Prostate gland (tissue), 2 donors: ENCODE measurements at regions not wholly inside any gene's neighbourhood (a gene's known extent, or its start where the extent isn't known, plus 50 kb on each side); places are given as distances from the start of the nearest gene placed in this dataset.

Experiments
- DNase-seq: peaks from one replicate; pipeline ENCODE4 v3.0.0-alpha.2; 2019; ENCODE audit warnings: low spot score
- H3K27ac ChIP-seq, 2 donors: fragments of 200-600 bp; sonication (generic); 2 replicates each; pipeline ENCODE4 v1.5.1; 2017 to 2019
- H3K27me3 ChIP-seq: fragments of 200-600 bp; sonication (generic); replicated peaks from 2 replicates; pipeline ENCODE4 v1.5.1; 2019; ENCODE audit not compliant: insufficient read depth
- H3K36me3 ChIP-seq, 2 donors: fragments of 200-600 bp; sonication (generic); 1 replicate in 1 of 2; 2 replicates in 1 of 2; pipeline versions ENCODE4 v1.5.1 to v1.8.1; 2017 to 2019
- H3K4me1 ChIP-seq: fragments of 200-600 bp; sonication (generic); replicated peaks from 2 replicates; pipeline ENCODE4 v1.5.1; 2019
- H3K4me3 ChIP-seq, 2 donors: fragments of 200-600 bp; sonication (generic); 2 replicates each; pipeline ENCODE4 v1.5.1; 2017 to 2019
- H3K9me3 ChIP-seq: fragments of 200-600 bp; sonication (generic); 2 replicates; pipeline ENCODE4 v1.5.1; 2017
- CTCF ChIP-seq, 4 experiments: fragments of 200-600 bp in 2 of 4; fragments of 450-650 bp in 2 of 4; sonication (generic) in 2 of 4; IDR thresholded peaks; 1 replicate in 3 of 4; 2 replicates in 1 of 4; pipeline ENCODE4 v1.5.1; 2016 to 2019; ENCODE audit warnings: antibody characterized with exemption in 4 of 4, mild to moderate bottlenecking in 2 of 4, moderate library complexity in 2 of 4
- POLR2A ChIP-seq: fragments of 450-650 bp; IDR thresholded peaks from one replicate; pipeline ENCODE4 v1.6.1; 2016; ENCODE audit warnings: antibody characterized with exemption, mild to moderate bottlenecking
- POLR2AphosphoS5 ChIP-seq: sonication (generic); formaldehyde crosslinking; IDR thresholded peaks from one replicate; pipeline ENCODE4 v1.6.1; 2017; ENCODE audit warnings: antibody characterized with exemption
- WGBS: methylation state at CpG from one replicate; pipeline ENCODE4 v1.1.5; 2018; 5-methylcytosine and 5-hydroxymethylcytosine counted together
- intact Hi-C: fragments of 100-400 bp; cut with DNase I; formaldehyde crosslinking; loops from one replicate; pipeline ENCODE4 v1.14.2; 2022

DNA sequence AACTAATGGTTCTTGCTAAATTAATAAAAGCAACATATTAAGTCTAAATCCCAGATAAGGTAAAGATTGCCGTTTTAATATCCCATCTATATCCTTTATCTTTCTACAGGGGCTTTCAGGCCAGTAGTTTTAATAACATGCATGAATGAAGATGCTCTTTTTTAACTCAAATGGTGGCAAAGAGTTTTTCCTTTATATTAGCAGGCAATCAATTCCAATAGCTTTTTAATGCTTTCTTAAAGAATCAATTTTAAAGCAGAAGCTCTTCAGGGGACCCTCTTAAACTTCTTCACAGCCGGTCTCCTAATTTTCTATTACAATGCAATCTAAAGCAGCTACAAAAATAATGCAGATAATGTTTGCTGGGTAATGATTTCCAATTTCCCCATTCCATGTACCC is 107.8 kb upstream of the HS3ST5 start:
- Histone ChIP-seq H3K4me3 (no peak overlapping the region), H3K9me3 (no peaks in the 10 kb centered on the region), H3K36me3 (no peaks in the 10 kb centered on the region), H3K27ac (no peak overlapping the region), H3K4me1 (no peaks in the 10 kb centered on the region), H3K27me3 (peaks cover under 1% of the 10 kb centered on the region)
- no peak for DNase-seq
- intact Hi-C loops, result no loop called here
- TF ChIP-seq CTCF (IDR thresholded peaks at IDR 0.05), result no peak
- TF ChIP-seq POLR2A, result no peak
- no peak for TF ChIP-seq POLR2AphosphoS5
- WGBS, result 84% methylated on average over 2 of the region's 2 CpGs

- intact Hi-C loops, result no loop called here
- Histone ChIP-seq H3K9me3 (no peaks in the 10 kb centered on the region), H3K4me1 (no peaks in the 10 kb centered on the region), H3K27me3 (no peaks in the 10 kb centered on the region), H3K27ac (no peak overlapping the region), H3K4me3 (no peak overlapping the region), H3K36me3 (no peaks in the 10 kb centered on the region)
- no peak for DNase-seq
- TF ChIP-seq CTCF (IDR thresholded peaks at IDR 0.05) (no peak), POLR2AphosphoS5 (no peak), POLR2A (no peak)
Measured at GRCh38 chr6:114449659-114450058, 106.8 kb upstream of the HS3ST5 start.

DNA sequence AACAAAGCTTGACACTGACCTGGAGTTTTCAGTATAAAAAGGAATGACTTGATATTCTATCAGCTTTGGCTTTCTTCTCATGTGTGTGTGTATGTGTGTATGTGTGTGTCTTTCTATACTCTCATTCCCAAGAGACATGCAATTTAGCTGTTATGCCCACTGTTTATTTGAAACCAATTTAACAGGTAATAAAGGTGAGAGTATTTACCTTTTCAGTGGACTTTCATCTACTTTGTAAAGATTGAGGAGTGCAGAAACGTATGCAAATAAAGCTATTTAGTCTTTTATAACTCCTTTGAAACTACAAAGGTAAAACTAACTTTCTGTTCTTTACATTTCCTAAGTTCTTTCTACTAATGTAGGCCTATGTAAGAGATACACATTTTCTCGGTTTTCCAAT is 103.5 kb upstream of the HS3ST5 start:
- H3K4me1 ChIP-seq, result no peaks in the 10 kb centered on the region
- H3K27me3 ChIP-seq, result no peaks in the 10 kb centered on the region
- H3K36me3 ChIP-seq, result no peaks in the 10 kb centered on the region
- WGBS, result 18% methylated on average over 2 of the region's 2 CpGs
- H3K4me3 ChIP-seq, result no peak overlapping the region
- intact Hi-C loops, result no loop called here
- H3K27ac ChIP-seq, result no peak overlapping the region
- H3K9me3 ChIP-seq, result no peaks in the 10 kb centered on the region
- TF ChIP-seq POLR2A, result no peak
- no peak for TF ChIP-seq POLR2AphosphoS5
- no peak for TF ChIP-seq CTCF (IDR thresholded peaks at IDR 0.05)
- no peak for DNase-seq

- Histone ChIP-seq H3K27me3 (no peaks in the 10 kb centered on the region), H3K36me3 (no peaks in the 10 kb centered on the region)
Measured at GRCh38 chr6:114445846-114446245, 103.0 kb upstream of the HS3ST5 start.

More at GRCh38 chr6:114445846-114446245, 103.0 kb upstream of the HS3ST5 start:
- DNase-seq, result no peak
- Histone ChIP-seq H3K27ac (no peak overlapping the region), H3K4me1 (no peaks in the 10 kb centered on the region), H3K4me3 (no peak overlapping the region), H3K9me3 (no peaks in the 10 kb centered on the region)
- intact Hi-C loops, result no loop called here
- 90% methylated on average over 2 of the region's 2 CpGs for WGBS
- TF ChIP-seq CTCF (IDR thresholded peaks at IDR 0.05) (no peak), POLR2A (no peak), POLR2AphosphoS5 (no peak)
